ENCODE measurements at regions not wholly inside any gene's neighbourhood (a gene's known extent, or its start where the extent isn't known, plus 50 kb on each side); places are given as distances from the start of the nearest gene placed in this dataset.
"Not testable (repeated sequence)": the region's sequence is repeated elsewhere in the genome, so short reads cannot be mapped to it uniquely, and the experiment has no call there.

DNA sequence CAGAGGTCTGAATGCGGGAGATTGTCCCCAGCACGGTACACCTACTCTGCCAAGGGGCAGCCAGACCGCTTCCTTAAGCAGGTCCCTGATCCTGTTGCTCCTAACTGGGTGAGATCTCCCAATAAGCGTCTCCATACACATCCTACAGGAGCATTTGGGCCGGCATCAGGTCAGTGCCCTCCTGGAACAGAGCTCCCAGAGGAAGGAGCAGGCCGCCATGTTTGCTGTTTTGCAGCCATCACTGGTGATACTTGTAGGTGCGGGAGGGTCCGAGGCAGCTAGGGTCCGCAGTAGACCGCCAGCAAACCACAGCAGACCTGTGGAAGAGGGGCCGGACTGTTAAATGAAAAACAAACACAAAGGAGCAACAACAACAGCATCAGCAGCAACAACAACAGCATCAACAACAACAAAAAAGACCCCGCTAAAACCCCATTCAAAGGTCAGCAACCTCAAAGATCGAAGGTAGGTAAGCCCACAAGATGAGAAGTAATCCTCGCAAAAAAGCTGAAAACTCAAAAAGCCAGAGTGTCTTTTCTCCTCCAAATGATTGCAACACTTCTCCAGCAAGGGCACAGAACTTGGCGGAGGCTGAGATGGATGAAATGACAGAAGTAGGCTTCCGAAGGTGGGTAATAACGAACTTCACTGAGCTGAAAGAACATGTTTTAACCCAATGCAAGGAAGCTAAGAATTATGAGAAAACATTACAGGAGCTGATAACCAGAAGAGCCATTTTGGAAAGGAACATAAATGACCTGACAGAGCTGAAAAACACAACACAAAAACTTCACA is 79.0 kb upstream of the CDH7 start:
- FAIRE-seq, result no peak

- not testable (repeated sequence) for FAIRE-seq
Observed at GRCh38 chr18:65670145-65670544, 80.7 kb upstream of the CDH7 start.

GRCh38 chr18:65661391-65661790 is 89.4 kb upstream of the CDH7 start:
- no peak for FAIRE-seq

- FAIRE-seq, result no peak
Observed at GRCh38 chr18:65659912-65660311, 90.9 kb upstream of the CDH7 start.

DNA sequence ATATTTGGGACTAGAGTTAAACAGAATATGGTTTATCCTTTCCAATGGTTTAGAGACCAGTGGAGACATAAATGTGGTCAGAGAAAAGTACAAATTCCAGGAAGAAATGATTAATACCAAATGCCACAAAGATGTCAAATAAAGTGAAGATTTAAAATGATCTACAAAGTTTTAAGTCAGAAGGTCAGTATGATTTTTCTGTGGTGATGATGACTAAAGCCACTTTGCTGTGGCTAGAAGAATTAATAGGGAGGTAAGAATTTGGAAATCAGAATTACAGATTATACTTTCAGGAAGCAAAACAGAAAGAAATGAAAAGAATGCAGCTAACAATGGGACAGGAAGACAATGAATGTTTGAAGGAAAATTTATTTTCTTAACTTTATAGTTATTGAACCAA is 91.5 kb upstream of the CDH7 start:
- FAIRE-seq, result no peak

GRCh38 chr18:65651192-65651591 is 99.6 kb upstream of the CDH7 start:
- no peak for FAIRE-seq

- FAIRE-seq, result no peak
Observed at GRCh38 chr18:65632236-65632635, 118.6 kb upstream of the CDH7 start.

- FAIRE-seq, result no peak
Observed at GRCh38 chr18:65631766-65632165, 119.0 kb upstream of the CDH7 start.

DNA sequence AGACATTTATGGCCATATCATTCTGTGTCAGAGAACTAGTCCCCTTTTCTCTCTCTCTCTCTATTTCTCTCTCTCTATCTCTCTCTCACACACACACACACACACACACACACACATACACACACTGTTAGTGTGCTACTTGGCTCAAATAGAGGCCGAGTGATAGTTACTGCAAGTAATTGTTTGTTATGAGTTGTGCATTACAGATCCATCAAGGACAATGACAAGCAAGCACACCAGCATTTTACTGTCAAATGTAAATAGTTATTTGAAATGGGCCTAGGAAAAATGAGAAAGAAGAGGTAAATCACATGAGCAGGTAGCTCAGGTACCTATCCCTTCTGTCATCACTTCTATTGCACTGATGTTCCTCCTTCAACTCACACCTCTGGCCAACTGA is 122.4 kb upstream of the CDH7 start:
- FAIRE-seq, result no peak

DNA sequence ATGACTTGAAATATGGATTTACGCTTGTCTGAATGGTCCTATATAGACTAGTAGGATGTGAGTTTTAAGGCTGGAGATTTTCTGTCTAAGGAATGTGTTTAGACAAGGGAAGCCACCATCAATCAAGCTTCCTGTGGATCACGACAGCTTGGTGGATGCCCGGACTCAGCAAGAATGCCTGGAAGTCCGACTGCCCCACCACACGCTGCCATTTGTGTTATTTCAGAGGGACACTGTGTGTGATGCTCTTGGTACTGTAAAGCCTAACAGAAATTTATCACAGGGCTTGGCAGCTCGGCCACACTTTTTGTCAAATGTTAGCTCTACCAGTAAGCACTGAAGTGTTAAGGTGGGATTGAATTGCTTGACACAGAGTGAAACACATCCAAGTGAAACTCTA is 127.1 kb upstream of the CDH7 start:
- FAIRE-seq, result no peak

DNA sequence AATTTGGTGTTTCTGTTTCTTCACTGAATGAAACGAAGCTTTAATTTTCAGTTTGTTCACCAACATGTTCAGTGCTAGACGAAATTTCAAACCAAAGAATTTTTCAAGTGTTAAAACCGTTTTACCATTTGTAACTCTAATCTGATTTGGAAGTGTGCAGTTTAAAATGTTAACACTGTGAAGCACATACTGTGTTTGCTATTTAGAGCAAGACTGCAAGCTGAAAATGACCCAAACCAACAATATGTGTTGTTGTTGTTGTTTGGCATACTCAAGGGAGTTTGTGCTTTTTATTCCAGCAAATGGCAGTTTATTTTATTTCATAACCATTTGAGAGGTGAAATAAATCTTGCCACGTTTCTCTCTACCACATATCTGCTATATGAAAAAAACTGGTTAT is 128.4 kb upstream of the CDH7 start:
- FAIRE-seq, result no peak

GRCh38 chr18:65620076-65620696 is 130.6 kb upstream of the CDH7 start:
- FAIRE-seq, result no peak

DNA sequence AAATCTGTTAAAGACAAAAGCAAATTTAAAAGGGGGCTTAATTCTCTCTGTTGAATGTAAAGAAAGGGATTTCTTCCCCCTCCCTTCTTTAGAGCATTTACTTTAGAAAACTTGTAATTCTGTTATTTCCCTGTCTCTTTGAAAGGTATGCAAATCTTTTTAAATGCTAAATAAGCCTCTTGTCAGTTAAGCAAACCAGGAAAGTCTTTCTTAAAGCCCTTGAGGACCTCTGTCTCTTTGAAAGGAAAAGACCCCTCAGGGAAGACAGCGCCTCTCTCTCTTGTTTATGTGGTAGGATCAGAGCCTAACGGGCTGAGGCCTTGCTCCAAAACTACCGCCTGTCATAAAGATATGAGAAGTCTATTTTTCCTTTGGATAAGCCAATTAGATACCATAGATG is 139.9 kb upstream of the CDH7 start:
- FAIRE-seq, result no peak

GRCh38 chr18:65608471-65608870 is 142.3 kb upstream of the CDH7 start:
- FAIRE-seq, result no peak

- no peak for FAIRE-seq
Observed at GRCh38 chr18:65607161-65607560, 143.7 kb upstream of the CDH7 start.

DNA sequence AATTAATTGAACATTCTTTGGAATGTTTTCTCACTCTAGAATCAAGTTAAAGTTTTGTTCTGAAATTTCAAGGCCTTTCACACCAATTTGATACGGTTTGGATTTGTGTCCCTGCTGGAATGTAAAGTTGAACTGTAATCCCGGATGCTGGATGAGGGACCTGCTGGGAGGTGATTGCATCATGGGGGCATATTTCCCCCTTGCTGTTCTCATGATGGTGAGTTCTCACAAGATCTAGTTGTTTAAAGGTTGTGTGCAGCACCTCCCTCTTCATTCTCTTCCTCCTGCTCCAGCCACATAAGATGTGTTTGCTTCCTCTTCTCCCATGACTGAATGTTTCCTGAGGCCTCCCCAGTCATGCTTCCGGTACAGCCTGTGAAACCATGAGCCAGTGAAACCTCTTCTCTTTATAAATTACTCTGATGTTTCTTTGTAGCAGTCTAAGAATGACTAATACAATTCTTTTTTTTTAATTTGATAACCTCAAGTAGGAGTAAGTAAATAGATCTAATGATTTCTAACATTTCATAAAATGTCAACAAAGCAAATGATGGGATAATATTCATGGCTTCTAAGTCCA is 144.2 kb upstream of the CDH7 start:
- no peak for FAIRE-seq

DNA sequence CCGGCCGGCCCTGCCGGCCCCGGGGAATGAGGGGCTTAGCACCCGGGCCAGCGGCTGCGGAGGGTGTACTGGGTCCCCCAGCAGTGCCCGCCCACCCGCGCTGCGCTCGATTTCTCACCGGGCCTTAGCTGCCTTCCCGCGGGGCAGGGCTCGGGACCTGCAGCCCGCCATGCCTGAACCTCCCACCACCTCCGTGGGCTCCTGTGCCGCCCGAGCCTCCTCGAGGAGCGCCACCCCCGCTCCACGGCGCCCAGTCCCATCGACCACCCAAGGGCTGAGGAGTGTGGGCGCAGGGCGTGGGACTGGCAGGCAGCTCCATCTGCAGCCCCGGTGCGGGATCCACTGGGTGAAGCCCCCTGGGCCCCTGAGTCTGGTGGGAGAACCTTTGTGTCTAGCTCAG is 145.5 kb upstream of the CDH7 start:
- not testable (repeated sequence) for FAIRE-seq

GRCh38 chr18:65601775-65602174 is 149.0 kb upstream of the CDH7 start:
- no peak for FAIRE-seq

DNA sequence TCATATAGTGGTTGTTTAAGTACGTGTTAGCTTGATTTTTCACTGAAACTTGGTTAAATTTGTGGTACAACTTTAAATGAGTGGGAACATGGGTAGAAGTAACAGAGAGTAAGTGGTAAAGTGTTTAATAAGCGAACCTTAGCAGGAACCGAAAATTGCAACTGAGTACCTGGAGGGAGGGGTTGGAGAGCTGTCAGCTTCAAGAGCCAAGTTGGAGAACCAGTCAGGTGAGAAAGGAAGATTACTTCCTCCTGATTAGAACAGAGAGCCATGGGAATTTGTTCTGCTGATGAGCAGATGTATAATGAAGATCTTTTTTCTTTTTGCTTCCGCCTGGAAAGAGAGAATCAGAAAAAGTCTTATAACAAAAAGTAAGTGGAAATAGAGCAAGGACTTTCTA is 158.4 kb upstream of the CDH7 start:
- no peak for FAIRE-seq

- FAIRE-seq, result no peak
Observed at GRCh38 chr18:65587491-65587890, 163.3 kb upstream of the CDH7 start.

DNA sequence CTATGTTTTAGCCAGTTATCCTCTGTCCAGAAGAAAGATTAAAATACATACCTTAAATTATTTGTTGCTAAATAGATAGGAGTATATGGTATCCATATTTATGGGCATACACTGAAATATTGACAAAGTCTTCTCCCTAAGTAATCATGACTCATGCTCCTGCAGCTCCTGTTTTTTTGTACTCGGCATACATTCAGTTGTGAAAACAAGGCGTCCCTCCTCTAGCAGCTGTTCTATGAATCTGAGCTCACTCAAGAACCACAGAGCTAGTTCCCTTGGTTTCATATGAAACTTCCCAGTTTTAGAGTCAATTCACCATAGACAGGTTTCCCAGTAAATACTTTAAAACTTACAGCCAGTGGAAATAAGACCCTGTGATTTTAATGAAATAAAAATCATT is 168.7 kb upstream of the CDH7 start:
- FAIRE-seq, result not testable (repeated sequence)

- FAIRE-seq, result no peak
Observed at GRCh38 chr18:65568866-65569265, 181.9 kb upstream of the CDH7 start.

DNA sequence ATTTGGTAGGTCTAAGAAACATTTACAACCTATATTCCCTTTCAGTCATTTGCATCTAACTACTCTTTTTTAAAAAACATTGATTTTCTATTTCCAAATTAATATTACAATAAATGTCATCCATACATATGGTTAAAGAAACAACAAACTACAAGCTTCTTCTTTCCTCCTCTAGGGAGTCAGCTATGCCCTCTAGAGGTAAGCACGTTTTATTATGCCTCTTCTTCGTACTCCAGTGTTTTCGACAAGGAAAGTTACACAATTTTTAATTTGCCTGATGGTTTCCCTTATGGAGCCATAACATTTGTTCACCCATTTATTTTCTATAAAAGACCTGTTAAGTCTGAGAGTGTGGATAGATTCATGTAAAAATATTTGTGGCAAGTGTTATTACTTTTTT is 183.4 kb upstream of the CDH7 start:
- FAIRE-seq, result no peak

DNA sequence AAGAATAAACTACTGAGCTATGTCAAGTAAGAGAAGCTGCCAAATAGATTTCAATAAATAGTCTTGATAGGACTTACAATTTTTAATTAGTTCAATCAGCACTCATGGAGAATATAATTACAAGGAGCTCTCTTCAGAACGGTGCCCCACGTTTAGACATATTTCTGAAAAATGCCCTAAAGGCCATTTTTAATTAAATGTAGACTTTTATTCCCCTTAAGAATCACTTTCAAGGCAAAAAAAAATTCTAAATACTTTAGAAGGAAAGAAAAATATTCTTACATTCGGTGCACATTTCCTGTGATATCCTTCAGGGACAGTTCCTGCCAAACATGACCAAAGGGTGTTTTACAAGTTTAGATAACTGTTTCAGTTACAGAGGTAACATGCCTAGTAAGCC is 202.5 kb upstream of the CDH7 start:
- no peak for FAIRE-seq

DNA sequence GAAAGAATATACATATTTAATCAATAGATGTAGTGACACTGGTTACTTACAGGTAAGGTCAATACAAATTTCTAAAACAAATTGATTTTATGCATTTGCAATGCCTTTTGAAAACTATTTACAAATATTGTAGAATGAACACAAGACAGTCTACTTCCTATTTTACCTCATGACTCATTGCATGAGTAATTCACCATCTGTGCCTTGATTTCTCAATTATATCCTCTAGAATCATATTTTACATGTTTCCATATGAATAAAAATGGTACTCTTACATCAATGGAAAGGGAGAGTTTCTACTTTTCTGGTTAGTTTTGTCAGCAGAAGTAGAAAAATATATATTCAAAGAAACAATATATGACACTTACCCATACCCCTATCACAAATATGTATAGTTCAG is 203.8 kb upstream of the CDH7 start:
- FAIRE-seq, result no peak
